Tibial nerve (tissue), 4 donors: ENCODE measurements at regions not wholly inside any gene's neighbourhood (a gene's known extent, or its start where the extent isn't known, plus 50 kb on each side); places are given as distances from the start of the nearest gene placed in this dataset.

Experiments
- EP300 ChIP-seq, 2 donors: sonication (generic); formaldehyde crosslinking; IDR thresholded peaks; one replicate each; pipeline ENCODE4 v1.6.1; 2017; ENCODE audit warnings: antibody characterized with exemption in 2 of 2, mild to moderate bottlenecking in 1 of 2
- POLR2A ChIP-seq, 2 donors: fragments of 450-650 bp; IDR thresholded peaks; one replicate each; pipeline ENCODE4 v1.6.1; 2017; ENCODE audit warnings: antibody characterized with exemption in 2 of 2, mild to moderate bottlenecking in 2 of 2, moderate library complexity in 2 of 2
- TF ChIP-seq, protein P1 (sequence below), 5 experiments: fragments of 200-600 bp in 3 of 5; fragments of 450-650 bp in 2 of 5; sonication (generic) in 3 of 5; IDR thresholded peaks; one replicate each; pipeline ENCODE4 v1.5.1; 2016 to 2019; ENCODE audit warnings: antibody characterized with exemption in 5 of 5, mild to moderate bottlenecking in 3 of 5, moderate library complexity in 2 of 5

DNA sequence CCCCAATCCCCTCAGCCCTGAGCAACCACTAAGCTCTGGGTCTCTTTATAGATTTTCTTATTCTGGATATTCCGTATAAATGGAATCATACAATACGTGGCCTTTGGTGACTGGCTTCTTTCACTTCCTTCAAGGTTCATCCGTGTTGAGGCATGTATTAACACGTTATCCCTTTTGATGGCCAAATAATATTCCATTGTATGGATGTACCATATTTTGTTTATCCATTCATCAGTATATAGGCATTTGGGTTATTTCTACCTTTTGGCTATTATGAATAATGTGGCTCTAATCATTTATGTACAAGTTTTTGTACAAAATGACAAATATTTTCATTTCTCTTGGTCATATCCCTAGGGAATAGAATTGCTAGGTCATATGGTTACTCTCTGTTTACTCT, 284.4 kb downstream of the FAM43A start:
- TF ChIP-seq POLR2A (IDR thresholded peaks at IDR 0.05) (no peak), EP300 (IDR thresholded peaks at IDR 0.05) (no peak)
- TF ChIP-seq, protein P1, sequence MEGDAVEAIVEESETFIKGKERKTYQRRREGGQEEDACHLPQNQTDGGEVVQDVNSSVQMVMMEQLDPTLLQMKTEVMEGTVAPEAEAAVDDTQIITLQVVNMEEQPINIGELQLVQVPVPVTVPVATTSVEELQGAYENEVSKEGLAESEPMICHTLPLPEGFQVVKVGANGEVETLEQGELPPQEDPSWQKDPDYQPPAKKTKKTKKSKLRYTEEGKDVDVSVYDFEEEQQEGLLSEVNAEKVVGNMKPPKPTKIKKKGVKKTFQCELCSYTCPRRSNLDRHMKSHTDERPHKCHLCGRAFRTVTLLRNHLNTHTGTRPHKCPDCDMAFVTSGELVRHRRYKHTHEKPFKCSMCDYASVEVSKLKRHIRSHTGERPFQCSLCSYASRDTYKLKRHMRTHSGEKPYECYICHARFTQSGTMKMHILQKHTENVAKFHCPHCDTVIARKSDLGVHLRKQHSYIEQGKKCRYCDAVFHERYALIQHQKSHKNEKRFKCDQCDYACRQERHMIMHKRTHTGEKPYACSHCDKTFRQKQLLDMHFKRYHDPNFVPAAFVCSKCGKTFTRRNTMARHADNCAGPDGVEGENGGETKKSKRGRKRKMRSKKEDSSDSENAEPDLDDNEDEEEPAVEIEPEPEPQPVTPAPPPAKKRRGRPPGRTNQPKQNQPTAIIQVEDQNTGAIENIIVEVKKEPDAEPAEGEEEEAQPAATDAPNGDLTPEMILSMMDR (IDR thresholded peaks at IDR 0.05) = no peak
